HG02938 (cell line): ENCODE measurements at regions not wholly inside any gene's neighbourhood (a gene's known extent, or its start where the extent isn't known, plus 50 kb on each side); places are given as distances from the start of the nearest gene placed in this dataset.
A peak's percentile ranks its signal among the peaks of the same experiment; 100 is the strongest.

Experiments used
- ATAC-seq: cut with Tn5 transposase; IDR thresholded peaks from one replicate; pipeline ENCODE4 v1.9.1; 2021; ENCODE audit warnings: mild to moderate bottlenecking, moderate library complexity; ENCODE audit not compliant: unreplicated experiment

DNA sequence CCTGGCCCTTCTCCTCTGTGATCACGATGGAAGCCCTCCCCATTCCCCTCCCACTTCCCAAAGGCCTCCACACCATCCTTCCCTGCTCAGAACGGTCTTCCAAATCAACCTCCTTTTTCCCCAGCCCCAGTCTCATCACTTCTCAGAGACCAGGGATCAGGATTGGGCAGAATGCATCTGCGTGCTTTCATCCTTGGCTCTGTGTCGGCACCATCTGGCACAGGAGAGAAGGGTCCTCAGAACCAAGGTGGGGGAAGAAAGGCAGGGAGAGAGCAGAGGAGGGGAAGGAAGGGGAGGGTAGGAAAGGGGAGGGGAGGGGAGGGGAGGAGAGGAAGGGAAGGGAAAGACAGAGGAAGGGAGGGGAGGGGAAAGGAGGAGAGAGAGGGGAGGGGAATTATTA is 52.4 kb upstream of the FICD start:
- no peak for ATAC-seq

DNA sequence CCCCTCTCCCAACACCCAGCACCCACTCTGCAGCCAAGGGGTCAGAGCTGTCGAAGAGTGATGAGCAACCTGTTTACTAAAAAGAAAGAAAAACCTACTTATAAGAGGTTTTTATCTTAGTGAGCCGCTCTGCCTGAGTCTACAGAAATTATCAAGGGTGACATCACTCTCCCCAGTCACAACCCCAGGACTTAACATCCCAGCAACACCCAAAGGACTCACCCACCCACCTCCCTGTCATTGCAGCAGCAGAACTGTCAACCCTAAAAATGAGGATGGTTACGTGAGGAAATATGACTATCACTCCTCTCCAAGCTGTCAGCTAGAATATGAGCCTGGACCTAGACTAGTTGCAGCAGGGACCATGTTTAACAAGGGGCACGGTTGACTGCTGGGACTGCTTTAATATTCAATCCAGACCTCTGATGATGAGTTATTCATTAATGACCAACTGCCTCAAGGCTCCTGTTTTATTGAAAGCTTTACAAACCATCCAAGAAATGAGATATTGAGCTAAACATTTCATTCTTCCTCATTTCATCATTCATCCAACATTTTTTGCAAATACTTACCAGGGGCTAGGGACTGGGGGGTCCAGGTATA is 53.9 kb upstream of the FICD start:
- ATAC-seq, result no peak

DNA sequence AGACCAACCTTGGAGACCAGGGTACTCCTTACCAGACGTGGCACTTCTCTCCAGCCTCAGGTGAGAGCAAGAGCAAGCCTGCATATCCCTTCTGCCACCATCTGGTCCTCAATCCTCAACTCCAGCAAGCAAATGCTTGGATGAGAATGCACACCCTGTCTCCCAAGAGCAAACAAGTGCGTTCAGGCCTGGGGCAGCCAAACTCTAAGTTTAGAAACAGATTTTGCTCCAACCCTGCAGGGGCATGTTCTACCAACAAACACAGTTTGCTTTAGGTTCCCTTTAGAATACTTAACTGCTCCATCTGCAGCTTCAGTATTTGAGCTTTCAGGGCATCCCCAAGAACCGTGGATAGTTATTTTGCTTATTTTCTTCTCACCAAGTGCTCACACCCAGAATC is 55.9 kb upstream of the FICD start:
- ATAC-seq, result no peak

DNA sequence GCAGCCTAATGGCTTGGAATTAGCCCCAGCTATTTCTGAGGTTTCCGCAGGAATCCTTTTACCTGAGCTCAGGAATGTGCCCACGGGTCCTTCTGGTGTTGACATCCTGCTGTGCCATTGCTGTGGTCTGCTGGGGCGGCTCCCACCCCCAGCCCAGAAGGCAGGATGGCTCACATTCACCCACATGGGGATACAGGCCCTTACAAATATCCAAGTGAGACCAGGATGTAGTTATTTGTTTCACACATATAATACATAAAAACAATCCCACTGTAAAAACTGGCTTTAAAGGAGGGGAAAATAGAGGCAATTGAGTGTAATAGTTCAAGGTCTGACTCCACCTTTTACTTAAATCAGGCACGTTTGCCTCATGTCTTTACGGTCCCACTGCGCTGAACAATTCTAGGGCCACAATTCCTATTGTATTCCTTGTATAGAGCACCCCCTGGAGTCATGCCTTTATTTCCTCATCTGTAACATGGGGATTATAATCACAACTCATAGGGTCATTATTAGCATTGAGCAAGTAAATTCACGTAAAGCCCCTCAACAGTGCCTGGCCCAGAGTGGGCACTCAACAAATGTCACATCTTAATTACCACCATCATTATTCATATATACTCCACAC is 57.2 kb upstream of the FICD start:
- ATAC-seq, result no peak

GRCh38 chr12:108457006-108457733 is 57.9 kb upstream of the FICD start:
- ATAC-seq, result peak; percentile 75

DNA sequence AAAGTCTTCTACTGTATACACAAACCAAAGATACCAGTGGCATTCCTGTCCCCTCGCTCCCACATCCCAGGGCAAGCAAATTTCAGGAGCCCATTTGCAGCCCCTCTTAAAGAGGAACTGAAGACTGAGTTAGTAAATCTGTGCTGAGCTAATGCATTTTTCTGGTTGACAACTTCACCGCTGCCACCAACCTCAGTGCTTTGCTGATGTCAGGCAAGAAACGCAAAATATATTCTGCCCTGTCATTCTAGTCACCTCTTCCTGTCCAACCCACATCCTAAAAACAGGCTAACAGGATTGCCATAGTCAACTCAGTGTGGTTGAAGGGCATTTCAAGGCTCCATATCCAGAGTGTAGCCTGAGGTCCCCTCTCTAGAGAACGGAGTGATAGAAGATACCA is 59.4 kb upstream of the FICD start:
- no peak for ATAC-seq

DNA sequence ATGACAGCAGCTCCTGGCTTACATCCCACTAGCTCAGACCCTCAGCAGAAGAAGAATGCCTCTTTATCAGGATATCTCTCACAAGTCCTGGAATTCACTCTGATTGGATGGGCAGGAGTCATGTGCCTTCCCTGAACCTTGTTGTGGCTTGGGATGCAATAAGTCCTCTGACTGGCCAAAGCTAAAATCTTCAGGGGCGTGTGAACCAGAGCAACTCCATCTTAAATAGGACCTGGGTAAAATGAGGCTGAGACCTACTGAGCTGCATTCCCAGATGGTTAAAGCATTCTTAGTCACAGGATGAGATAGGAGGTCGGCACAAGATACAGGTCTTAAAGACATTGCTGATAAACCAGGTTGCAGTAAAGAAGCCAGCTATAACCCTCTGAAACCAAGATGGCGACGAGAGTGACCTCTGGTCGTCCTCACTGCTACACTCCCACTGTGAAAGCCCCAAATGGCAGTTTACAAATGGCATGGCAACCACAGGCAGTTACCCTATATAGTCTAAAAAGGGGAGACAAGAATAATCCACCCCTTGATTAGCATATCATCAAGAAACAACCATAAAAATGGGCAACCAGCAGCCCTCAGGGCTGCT is 60.4 kb upstream of the FICD start:
- no peak for ATAC-seq

- no peak for ATAC-seq
Observed at GRCh38 chr12:108449478-108449877, 65.6 kb upstream of the FICD start.

GRCh38 chr12:108448246-108448645 is 66.8 kb upstream of the FICD start:
- ATAC-seq, result no peak

GRCh38 chr12:108447168-108447832 is 67.8 kb upstream of the FICD start:
- no peak for ATAC-seq

- ATAC-seq, result no peak
Observed at GRCh38 chr12:108446766-108447165, 68.3 kb upstream of the FICD start.

- ATAC-seq, result no peak
Observed at GRCh38 chr12:108442910-108443309, 72.2 kb upstream of the FICD start.

- ATAC-seq, result no peak
Observed at GRCh38 chr12:108442067-108442466, 73.0 kb upstream of the FICD start.

GRCh38 chr12:108441549-108441948 is 73.5 kb upstream of the FICD start:
- no peak for ATAC-seq

GRCh38 chr12:108440736-108441135 is 74.3 kb upstream of the FICD start:
- no peak for ATAC-seq

- ATAC-seq, result no peak
Observed at GRCh38 chr12:108438667-108439066, 76.4 kb upstream of the FICD start.

DNA sequence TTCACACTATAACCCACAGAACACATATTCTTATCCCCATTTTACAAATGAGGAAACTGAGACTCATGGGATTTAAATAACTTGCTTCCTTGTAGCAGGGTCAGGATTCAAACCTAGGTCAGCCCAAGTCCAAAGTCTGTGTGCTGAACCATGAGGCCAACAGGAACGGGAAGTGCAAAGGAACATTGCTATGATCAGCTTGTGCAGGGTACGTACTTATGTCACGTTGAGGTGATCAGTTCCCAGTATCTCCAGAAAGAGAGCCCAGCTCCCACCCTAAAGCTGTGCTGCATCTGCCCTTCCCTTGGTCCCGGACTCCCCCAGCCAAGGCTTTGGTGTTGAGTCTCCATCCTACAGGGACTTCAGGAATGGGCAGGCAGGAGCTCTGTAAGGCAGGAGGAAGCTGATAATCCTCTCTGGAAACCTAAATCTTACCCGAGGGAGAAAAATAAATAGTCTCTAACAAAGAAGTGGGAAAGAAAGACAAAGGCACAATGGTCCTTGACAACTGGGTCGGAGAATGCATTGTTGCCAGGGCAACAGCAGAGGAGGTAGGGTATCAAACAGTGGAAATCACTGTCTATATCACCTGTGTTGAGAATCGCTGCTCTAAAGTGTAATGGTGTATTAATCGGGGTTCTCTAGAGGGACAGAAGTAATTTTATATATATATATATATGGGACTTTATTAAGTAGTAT is 82.5 kb upstream of the FICD start:
- no peak for ATAC-seq

DNA sequence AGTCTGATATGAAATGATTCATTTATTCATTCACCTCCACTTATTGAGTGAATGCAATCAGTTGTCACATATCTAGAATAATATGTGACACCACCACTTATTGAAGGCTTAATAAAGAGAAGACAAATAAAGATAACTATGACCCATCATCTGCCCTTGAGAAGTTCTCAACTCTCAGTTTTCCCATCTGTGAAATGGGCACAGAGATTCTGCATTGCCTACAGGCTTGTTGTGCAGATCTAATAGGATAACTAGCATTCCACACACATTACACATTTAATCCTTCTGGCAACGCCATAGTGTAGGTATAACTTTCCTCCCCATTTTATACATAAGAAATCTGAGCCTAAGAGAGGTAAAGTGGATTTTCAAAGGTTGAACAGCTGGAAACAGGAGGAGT is 84.2 kb upstream of the FICD start:
- ATAC-seq, result no peak

GRCh38 chr12:108430245-108430644 is 84.8 kb upstream of the FICD start:
- ATAC-seq, result no peak

GRCh38 chr12:108425238-108425795 is 86.2 kb upstream of the CMKLR1 start:
- no peak for ATAC-seq

DNA sequence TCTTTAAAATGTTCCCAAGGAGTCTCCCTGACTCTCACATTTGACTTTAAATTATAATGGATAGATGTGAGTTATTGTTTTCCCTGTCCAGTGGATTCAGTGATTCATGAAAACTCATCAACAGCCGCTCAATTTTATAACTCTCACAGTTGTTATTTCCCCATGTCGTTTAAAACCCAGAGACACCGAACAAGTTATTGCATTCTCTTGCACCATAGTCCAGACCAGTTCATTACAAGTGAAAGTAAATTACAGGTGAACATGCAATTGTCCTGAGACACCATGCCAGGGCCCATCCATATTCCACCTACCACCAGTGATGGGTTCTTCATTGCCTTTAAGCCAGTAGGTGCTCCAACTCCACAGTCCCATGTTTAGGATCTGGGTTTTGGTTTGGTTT is 85.7 kb upstream of the CMKLR1 start:
- no peak for ATAC-seq
